SK-N-SH (cell line): ENCODE measurements at regions not wholly inside any gene's neighbourhood (a gene's known extent, or its start where the extent isn't known, plus 50 kb on each side); places are given as distances from the start of the nearest gene placed in this dataset.

Experiments used
- CTCF ChIA-PET: fragments of 300-600, 350-600 bp; formaldehyde crosslinking; extraction: SDS; loops from one replicate; lab custom pipeline; 2021; lab: Yijun Ruan, JAX
- POLR2A ChIA-PET: fragments of 350-600 bp; sonication (Branson Sonifier 250); formaldehyde crosslinking; extraction: SDS; loops from one replicate; lab custom pipeline; 2020; ENCODE audit warnings: antibody characterized with exemption, inconsistent platforms; lab: Yijun Ruan, JAX
- DNase-seq: peaks from one replicate; pipeline ENCODE4 v3.0.0; 2012
- H2AFZ ChIP-seq: fragments of 200-600 bp; sonication (generic); 2 replicates; pipeline ENCODE4 v1.8.1; 2016; ENCODE audit warnings: antibody characterized with exemption, mild to moderate bottlenecking, low read depth
- H3F3A ChIP-seq: fragments of 200-600 bp; sonication (generic); replicated peaks from 2 replicates; pipeline ENCODE3; 2016; ENCODE audit warnings: antibody characterized with exemption, mild to moderate bottlenecking; ENCODE audit not compliant: insufficient read depth
- H3K27ac ChIP-seq, 2 experiments: fragments of 200-500 bp in 1 of 2; fragments of 200-600 bp in 1 of 2; sonication (Bioruptor generic) in 1 of 2; sonication (generic), shearing (Covaris generic) in 1 of 2; 2 replicates each; pipeline versions ENCODE4 v1.5.1 to v1.6.1; 2014 to 2016; ENCODE audit warnings: low read depth in 2 of 2, inconsistent platforms in 1 of 2, low read length in 1 of 2, mild to moderate bottlenecking in 1 of 2, mixed read lengths in 1 of 2
- H3K27me3 ChIP-seq: fragments of 200-600 bp; sonication (generic), shearing (Covaris generic); 2 replicates; pipeline ENCODE4 v1.6.1; 2016; ENCODE audit warnings: mixed run types; ENCODE audit not compliant: insufficient read depth
- H3K36me3 ChIP-seq, 2 experiments: fragments of 200-500 bp in 1 of 2; fragments of 200-600 bp in 1 of 2; sonication (Bioruptor generic) in 1 of 2; sonication (generic) in 1 of 2; replicated peaks in 1 of 2; 2 replicates each; pipeline versions ENCODE3 to v1.5.1; 2014 to 2016; ENCODE audit warnings: low read length in 1 of 2, mild to moderate bottlenecking in 1 of 2; ENCODE audit not compliant: insufficient read depth in 2 of 2, control insufficient read depth in 1 of 2
- H3K4me1 ChIP-seq, 2 experiments: fragments of 200-500 bp in 1 of 2; fragments of 200-600 bp in 1 of 2; sonication (Bioruptor generic) in 1 of 2; sonication (generic), shearing (Covaris generic) in 1 of 2; 2 replicates each; pipeline versions ENCODE4 v1.5.1 to v1.6.1; 2014 to 2016; ENCODE audit warnings: low read depth in 1 of 2, low read length in 1 of 2, mixed run types in 1 of 2; ENCODE audit not compliant: insufficient read depth in 2 of 2, control insufficient read depth in 1 of 2
- H3K4me2 ChIP-seq: fragments of 200-600 bp; sonication (generic), shearing (Covaris generic); 2 replicates; pipeline ENCODE4 v1.6.1; 2017; ENCODE audit warnings: mixed run types
- H3K4me3 ChIP-seq, 2 experiments: fragments of 200-500 bp in 1 of 2; fragments of 200-600 bp in 1 of 2; sonication (Bioruptor generic) in 1 of 2; sonication (generic), shearing (Covaris generic) in 1 of 2; 2 replicates each; pipeline versions ENCODE4 v1.5.1 to v1.8.1; 2014 to 2016; ENCODE audit warnings: low read depth in 2 of 2, inconsistent platforms in 1 of 2, low read length in 1 of 2, mild to moderate bottlenecking in 1 of 2, mixed read lengths in 1 of 2, moderate library complexity in 1 of 2
- H3K79me2 ChIP-seq: fragments of 200-600 bp; sonication (generic); 2 replicates; pipeline ENCODE4 v1.8.1; 2017; ENCODE audit warnings: mild to moderate bottlenecking; ENCODE audit not compliant: insufficient read depth
- H3K9ac ChIP-seq: fragments of 200-600 bp; sonication (generic); 2 replicates; pipeline ENCODE4 v1.6.1; 2017; ENCODE audit warnings: mixed run types
- H3K9me2 ChIP-seq: fragments of 200-600 bp; sonication (generic); 2 replicates; pipeline ENCODE4 v1.6.1; 2017; ENCODE audit warnings: mixed run types
- H3K9me3 ChIP-seq: fragments of 200-600 bp; sonication (generic); 2 replicates; pipeline ENCODE4 v1.6.1; 2017; ENCODE audit warnings: mixed run types, mild to moderate bottlenecking, moderate library complexity
- H4K20me1 ChIP-seq: fragments of 200-600 bp; sonication (generic); 2 replicates; pipeline ENCODE4 v1.6.1; 2017; ENCODE audit warnings: mild to moderate bottlenecking, mixed run types; ENCODE audit not compliant: insufficient read depth
- ELF1 ChIP-seq: IDR thresholded peaks from 2 replicates; pipeline ENCODE4 v1.4.0; 2012
- EP300 ChIP-seq, 2 experiments: IDR thresholded peaks; 2 replicates each; pipeline versions ENCODE4 v1.4.0 to v1.6.1; 2012; ENCODE audit warnings: borderline replicate concordance in 1 of 2, low read depth in 1 of 2, low read length in 1 of 2
- EZH2phosphoT487 ChIP-seq: fragments of 200-600 bp; sonication (generic); IDR thresholded peaks from 2 replicates; pipeline ENCODE4 v1.6.1; 2017; ENCODE audit warnings: low read depth, mixed run types, mild to moderate bottlenecking, antibody characterized with exemption, moderate library complexity, borderline replicate concordance
- FOSL2 ChIP-seq: IDR thresholded peaks from 2 replicates; pipeline ENCODE4 v1.4.0; 2012; ENCODE audit warnings: low read depth, mild to moderate bottlenecking, moderate library complexity, borderline replicate concordance
- FOXJ3 ChIP-seq: sonication (generic); formaldehyde crosslinking; IDR thresholded peaks from 2 replicates; pipeline ENCODE4 v1.5.1; 2020; ENCODE audit warnings: mild to moderate bottlenecking, missing genetic modification reagents
- FOXM1 ChIP-seq: IDR thresholded peaks from 2 replicates; pipeline ENCODE4 v1.4.0; 2012; ENCODE audit warnings: low read depth, mild to moderate bottlenecking
- GATA2 ChIP-seq: sonication (generic); formaldehyde crosslinking; IDR thresholded peaks from 2 replicates; pipeline ENCODE4 v1.5.0; 2020; ENCODE audit warnings: mild to moderate bottlenecking, missing genetic modification reagents
- JUND ChIP-seq: IDR thresholded peaks from 2 replicates; pipeline ENCODE4 v1.4.0; 2012
- MAX ChIP-seq: IDR thresholded peaks from 2 replicates; pipeline ENCODE4 v1.4.0; 2012; ENCODE audit warnings: low read depth
- MEF2A ChIP-seq: IDR thresholded peaks from 2 replicates; pipeline ENCODE4 v1.4.0; 2012; ENCODE audit warnings: low read depth, borderline replicate concordance
- NFIC ChIP-seq: IDR thresholded peaks from 2 replicates; pipeline ENCODE4 v1.4.0; 2012; ENCODE audit warnings: borderline replicate concordance
- REST ChIP-seq: IDR thresholded peaks from 2 replicates; pipeline ENCODE4 v1.6.1; 2012; ENCODE audit warnings: mild to moderate bottlenecking, low read depth, low read length, moderate library complexity
- SIN3A ChIP-seq: IDR thresholded peaks from 2 replicates; pipeline ENCODE4 v1.6.1; 2012; ENCODE audit warnings: low read depth, mild to moderate bottlenecking, low read length, moderate library complexity, borderline replicate concordance
- SMC3 ChIP-seq: IDR thresholded peaks from 2 replicates; pipeline ENCODE4 v1.6.1; 2012; ENCODE audit warnings: low read depth, low read length, improper control_type of control experiment
- TCF12 ChIP-seq: IDR thresholded peaks from 2 replicates; pipeline ENCODE4 v1.4.0; 2012
- TEAD4 ChIP-seq: IDR thresholded peaks from 2 replicates; pipeline ENCODE4 v1.4.0; 2012; ENCODE audit warnings: mild to moderate bottlenecking, borderline replicate concordance; ENCODE audit not compliant: insufficient read depth
- USF1 ChIP-seq: IDR thresholded peaks from 2 replicates; pipeline ENCODE4 v1.4.0; 2012; ENCODE audit warnings: low read depth, borderline replicate concordance
- USF2 ChIP-seq: fragments of 150-350 bp; IDR thresholded peaks from 2 replicates; pipeline ENCODE4 v1.6.1; 2017; ENCODE audit warnings: antibody characterized with exemption, low read length, low read depth, borderline replicate concordance
- YY1 ChIP-seq: IDR thresholded peaks from 2 replicates; pipeline ENCODE4 v1.4.0; 2012; ENCODE audit warnings: low read depth, mild to moderate bottlenecking
- WGBS: methylation state at CpG from one replicate; pipeline ENCODE4 v1.1.6; 2017; ENCODE audit warnings: low lambda C conversion rate; 5-methylcytosine and 5-hydroxymethylcytosine counted together

- Histone ChIP-seq H3K9me3 (no peaks in the 10 kb centered on the region; the same call in 1 of the 2 replicates), H3K4me3 (no peak overlapping the region), H3K4me2 (no peak overlapping the region), H3K27ac (no peak overlapping the region), H3K79me2 (no peaks in the 10 kb centered on the region), H3K27me3 (no peaks in the 10 kb centered on the region), H3K9ac (no peak overlapping the region), H2AFZ (no peak overlapping the region), H3K4me1 (no peaks in the 10 kb centered on the region), H4K20me1 (no peaks in the 10 kb centered on the region), H3K36me3 (no peaks in the 10 kb centered on the region), H3F3A (peaks cover 8% of the 10 kb centered on the region), H3K9me2 (no peaks in the 10 kb centered on the region)
- ChIA-PET CTCF (no interaction called here), POLR2A (no interaction called here)
- TF ChIP-seq EZH2phosphoT487 (no peak), TEAD4 (no peak), USF2 (no peak), USF1 (no peak), FOXJ3 (CRISPR knock-in tag) (no peak), FOXM1 (no peak), FOSL2 (no peak), EP300 (IDR thresholded peaks at IDR 0.05; ENCODE audit: borderline replicate concordance in 1 of 2, low read depth in 1 of 2, low read length in 1 of 2) (no peak), ELF1 (no peak), JUND (no peak), SMC3 (no peak)
- no peak for DNase-seq
- 16% methylated on average over 1 of the region's 1 CpG for WGBS
Measured at GRCh38 chr11:129655247-129655832, 160.3 kb upstream of the TMEM45B start.

- DNase-seq, result no peak
- Histone ChIP-seq H3K9ac (no peak overlapping the region), H3K27me3 (no peaks in the 10 kb centered on the region), H3K79me2 (no peaks in the 10 kb centered on the region), H3K4me1 (no peaks in the 10 kb centered on the region), H3F3A (peaks cover 4% of the 10 kb centered on the region), H3K4me3 (no peak overlapping the region), H4K20me1 (no peaks in the 10 kb centered on the region), H3K4me2 (no peak overlapping the region), H3K9me2 (no peaks in the 10 kb centered on the region), H2AFZ (no peak overlapping the region), H3K36me3 (no peaks in the 10 kb centered on the region), H3K9me3 (no peaks in the 10 kb centered on the region; the same call in 1 of the 2 replicates), H3K27ac (no peak overlapping the region)
- 18% methylated on average over 2 of the region's 9 CpGs for WGBS
- ChIA-PET CTCF (interaction anchor here (1.5 kb wide), 1 partner anchor 93 kb away, joined by 8 read pairs; no protein-coding TSS in a partner anchor), POLR2A (no interaction called here)
- no peak for TF ChIP-seq YY1
- no peak for TF ChIP-seq TCF12
- no peak for TF ChIP-seq NFIC
- no peak for TF ChIP-seq MEF2A
- TF ChIP-seq ELF1, result no peak
- no peak for TF ChIP-seq SIN3A
- no peak for TF ChIP-seq JUND
- no peak for TF ChIP-seq REST
- no peak for TF ChIP-seq GATA2 (CRISPR knock-in tag)
- TF ChIP-seq MAX, result no peak
Measured at GRCh38 chr11:129657866-129658525, 157.7 kb upstream of the TMEM45B start.
